HEK293 (cell line): ENCODE measurements at regions not wholly inside any gene's neighbourhood (a gene's known extent, or its start where the extent isn't known, plus 50 kb on each side); places are given as distances from the start of the nearest gene placed in this dataset.

Experiments used
- GLIS1 ChIP-seq: fragments of 450-650 bp; formaldehyde crosslinking; IDR thresholded peaks from 2 replicates; pipeline ENCODE4 v1.5.1; 2016; ENCODE audit warnings: missing biosample characterization, missing genetic modification characterization
- HOXA7 ChIP-seq: sonication (generic); formaldehyde crosslinking; IDR thresholded peaks from 2 replicates; pipeline ENCODE4 v1.8.1; 2022; ENCODE audit warnings: missing genetic modification reagents, borderline replicate concordance
- YY1 ChIP-seq: fragments of 450-650 bp; formaldehyde crosslinking; IDR thresholded peaks from 2 replicates; pipeline ENCODE4 v1.5.1; 2018; ENCODE audit warnings: missing biosample characterization, missing genetic modification characterization
- ZIC2 ChIP-seq: fragments of 450-650 bp; formaldehyde crosslinking; IDR thresholded peaks from 2 replicates; pipeline ENCODE4 v1.5.1; 2016; ENCODE audit warnings: missing biosample characterization, missing genetic modification characterization
- ZNF423 ChIP-seq: fragments of 450-650 bp; formaldehyde crosslinking; IDR thresholded peaks from 2 replicates; pipeline ENCODE4 v1.5.1; 2016; ENCODE audit warnings: missing biosample characterization, missing genetic modification characterization
- ZNF621 ChIP-seq: fragments of 450-650 bp; formaldehyde crosslinking; IDR thresholded peaks from 2 replicates; pipeline ENCODE4 v1.5.1; 2017; ENCODE audit warnings: missing biosample characterization, missing genetic modification characterization
- TF ChIP-seq, protein P1 (sequence below): fragments of 450-650 bp; formaldehyde crosslinking; IDR thresholded peaks from 2 replicates; pipeline ENCODE4 v1.5.1; 2016; ENCODE audit warnings: missing biosample characterization, missing genetic modification characterization
- TF ChIP-seq, protein P2 (sequence below): fragments of 450-650 bp; formaldehyde crosslinking; IDR thresholded peaks from 2 replicates; pipeline ENCODE4 v1.5.1; 2016; ENCODE audit warnings: missing biosample characterization, missing genetic modification characterization

DNA sequence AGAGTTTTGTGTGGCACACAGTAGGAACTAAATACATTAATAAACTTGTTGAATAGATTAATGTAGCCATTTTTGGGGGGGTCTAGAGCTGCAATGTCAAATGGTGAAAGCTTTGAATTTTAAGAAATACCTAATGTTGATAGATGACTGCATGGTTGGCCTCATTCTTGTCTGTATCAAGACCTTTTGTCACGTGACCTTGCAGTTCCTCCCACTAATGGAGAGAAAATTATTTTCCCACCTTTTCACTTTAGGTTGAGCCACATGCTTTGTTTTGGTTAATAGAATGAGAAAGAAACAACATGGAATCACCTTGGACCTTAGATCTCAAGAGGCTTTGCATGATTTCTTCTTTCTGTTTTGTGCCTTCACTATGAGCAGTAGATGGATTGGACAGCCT is 223.6 kb upstream of the DEPDC1 start:
- no peak for TF ChIP-seq ZNF621
- TF ChIP-seq HOXA7 (CRISPR knock-in tag), result no peak
- no peak for TF ChIP-seq ZIC2 (tag by site-specific recombination)
- TF ChIP-seq, protein P1, sequence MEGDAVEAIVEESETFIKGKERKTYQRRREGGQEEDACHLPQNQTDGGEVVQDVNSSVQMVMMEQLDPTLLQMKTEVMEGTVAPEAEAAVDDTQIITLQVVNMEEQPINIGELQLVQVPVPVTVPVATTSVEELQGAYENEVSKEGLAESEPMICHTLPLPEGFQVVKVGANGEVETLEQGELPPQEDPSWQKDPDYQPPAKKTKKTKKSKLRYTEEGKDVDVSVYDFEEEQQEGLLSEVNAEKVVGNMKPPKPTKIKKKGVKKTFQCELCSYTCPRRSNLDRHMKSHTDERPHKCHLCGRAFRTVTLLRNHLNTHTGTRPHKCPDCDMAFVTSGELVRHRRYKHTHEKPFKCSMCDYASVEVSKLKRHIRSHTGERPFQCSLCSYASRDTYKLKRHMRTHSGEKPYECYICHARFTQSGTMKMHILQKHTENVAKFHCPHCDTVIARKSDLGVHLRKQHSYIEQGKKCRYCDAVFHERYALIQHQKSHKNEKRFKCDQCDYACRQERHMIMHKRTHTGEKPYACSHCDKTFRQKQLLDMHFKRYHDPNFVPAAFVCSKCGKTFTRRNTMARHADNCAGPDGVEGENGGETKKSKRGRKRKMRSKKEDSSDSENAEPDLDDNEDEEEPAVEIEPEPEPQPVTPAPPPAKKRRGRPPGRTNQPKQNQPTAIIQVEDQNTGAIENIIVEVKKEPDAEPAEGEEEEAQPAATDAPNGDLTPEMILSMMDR, result no peak
- TF ChIP-seq GLIS1, result no peak
- TF ChIP-seq ZNF423 (tag by site-specific recombination), result no peak
- TF ChIP-seq, protein P2, sequence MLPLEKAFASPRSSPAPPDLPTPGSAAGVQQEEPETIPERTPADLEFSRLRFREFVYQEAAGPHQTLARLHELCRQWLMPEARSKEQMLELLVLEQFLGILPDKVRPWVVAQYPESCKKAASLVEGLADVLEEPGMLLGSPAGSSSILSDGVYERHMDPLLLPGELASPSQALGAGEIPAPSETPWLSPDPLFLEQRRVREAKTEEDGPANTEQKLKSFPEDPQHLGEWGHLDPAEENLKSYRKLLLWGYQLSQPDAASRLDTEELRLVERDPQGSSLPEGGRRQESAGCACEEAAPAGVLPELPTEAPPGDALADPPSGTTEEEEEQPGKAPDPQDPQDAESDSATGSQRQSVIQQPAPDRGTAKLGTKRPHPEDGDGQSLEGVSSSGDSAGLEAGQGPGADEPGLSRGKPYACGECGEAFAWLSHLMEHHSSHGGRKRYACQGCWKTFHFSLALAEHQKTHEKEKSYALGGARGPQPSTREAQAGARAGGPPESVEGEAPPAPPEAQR (tag by site-specific recombination), result no peak
- no peak for TF ChIP-seq YY1 (tag by site-specific recombination)
